ENCODE measurements at regions not wholly inside any gene's neighbourhood (a gene's known extent, or its start where the extent isn't known, plus 50 kb on each side); places are given as distances from the start of the nearest gene placed in this dataset.

DNA sequence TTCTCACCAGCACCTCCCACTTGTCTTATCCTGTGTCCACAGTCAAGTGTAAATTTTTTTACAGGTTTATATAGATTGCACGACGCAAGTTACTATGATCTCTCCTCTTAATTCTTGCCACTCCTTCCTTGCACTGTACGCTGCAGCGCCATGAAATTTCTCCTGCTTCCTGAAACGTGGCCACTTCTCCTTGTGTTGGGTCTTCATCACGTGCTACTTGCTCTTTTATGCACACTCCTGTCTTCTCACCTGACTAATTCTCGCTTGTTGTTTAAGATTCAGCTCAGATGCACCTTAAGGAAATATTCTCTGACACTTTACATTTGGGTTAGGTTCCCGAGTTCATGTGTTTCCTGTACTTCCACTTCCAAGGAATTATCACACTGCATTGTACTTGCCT lies 76.5 kb upstream of the ODAD2 start:
- H3K27me3 ChIP-seq (ENCODE audit: insufficient read depth, low read depth), result no peaks in the 10 kb centered on the region
- no peaks in the 10 kb centered on the region for H3K4me1 ChIP-seq (ENCODE audit: low read depth, poor library complexity, severe bottlenecking)
- no peak overlapping the region for H3K27ac ChIP-seq
- no peaks in the 10 kb centered on the region for H4K20me1 ChIP-seq (ENCODE audit: insufficient read depth)
- no peak overlapping the region for H3K9ac ChIP-seq
- no peak overlapping the region for H3K4me3 ChIP-seq (IDR thresholded peaks at IDR 0.05; ENCODE audit: insufficient read depth, low read depth, low read length)
- H2AFZ ChIP-seq (ENCODE audit: low read depth), result no peak overlapping the region
- no peaks in the 10 kb centered on the region for H3K36me3 ChIP-seq (ENCODE audit: insufficient read depth)
- TF ChIP-seq, protein P1, sequence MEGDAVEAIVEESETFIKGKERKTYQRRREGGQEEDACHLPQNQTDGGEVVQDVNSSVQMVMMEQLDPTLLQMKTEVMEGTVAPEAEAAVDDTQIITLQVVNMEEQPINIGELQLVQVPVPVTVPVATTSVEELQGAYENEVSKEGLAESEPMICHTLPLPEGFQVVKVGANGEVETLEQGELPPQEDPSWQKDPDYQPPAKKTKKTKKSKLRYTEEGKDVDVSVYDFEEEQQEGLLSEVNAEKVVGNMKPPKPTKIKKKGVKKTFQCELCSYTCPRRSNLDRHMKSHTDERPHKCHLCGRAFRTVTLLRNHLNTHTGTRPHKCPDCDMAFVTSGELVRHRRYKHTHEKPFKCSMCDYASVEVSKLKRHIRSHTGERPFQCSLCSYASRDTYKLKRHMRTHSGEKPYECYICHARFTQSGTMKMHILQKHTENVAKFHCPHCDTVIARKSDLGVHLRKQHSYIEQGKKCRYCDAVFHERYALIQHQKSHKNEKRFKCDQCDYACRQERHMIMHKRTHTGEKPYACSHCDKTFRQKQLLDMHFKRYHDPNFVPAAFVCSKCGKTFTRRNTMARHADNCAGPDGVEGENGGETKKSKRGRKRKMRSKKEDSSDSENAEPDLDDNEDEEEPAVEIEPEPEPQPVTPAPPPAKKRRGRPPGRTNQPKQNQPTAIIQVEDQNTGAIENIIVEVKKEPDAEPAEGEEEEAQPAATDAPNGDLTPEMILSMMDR (conservative IDR thresholded peaks at IDR 0.05; ENCODE audit: low read depth, low read length), result no peak
- no peak overlapping the region for H3K4me2 ChIP-seq
- H3K79me2 ChIP-seq (ENCODE audit: insufficient read depth, low read depth), result no peaks in the 10 kb centered on the region

DNA sequence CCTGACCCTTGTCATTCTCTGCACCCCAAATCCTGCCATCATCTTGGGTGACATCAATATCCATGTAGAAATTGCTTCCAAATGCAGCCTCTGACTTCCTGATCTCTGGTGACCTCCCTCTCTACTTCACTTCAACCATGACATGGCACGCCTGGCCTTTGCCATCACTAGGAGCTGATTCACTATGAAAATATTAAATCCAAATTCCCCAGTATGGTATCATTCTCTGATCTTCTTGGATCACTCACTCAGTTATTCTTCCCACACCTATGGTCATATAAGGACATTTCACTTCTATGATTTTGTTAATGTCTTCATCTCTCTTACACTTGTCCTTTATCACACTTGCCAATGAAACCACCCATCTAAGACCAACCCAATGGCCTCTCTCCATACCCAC lies 73.7 kb upstream of the ODAD2 start:
- H3K27me3 ChIP-seq (ENCODE audit: insufficient read depth, low read depth), result no peaks in the 10 kb centered on the region
- H3K4me2 ChIP-seq, result no peak overlapping the region
- H3K36me3 ChIP-seq (ENCODE audit: insufficient read depth), result no peaks in the 10 kb centered on the region
- H3K27ac ChIP-seq, result no peak overlapping the region
- H3K4me3 ChIP-seq (IDR thresholded peaks at IDR 0.05; ENCODE audit: insufficient read depth, low read depth, low read length), result no peak overlapping the region
- TF ChIP-seq, protein P1 (conservative IDR thresholded peaks at IDR 0.05; ENCODE audit: low read depth, low read length), result no peak
- no peak overlapping the region for H3K9ac ChIP-seq
- no peaks in the 10 kb centered on the region for H3K79me2 ChIP-seq (ENCODE audit: insufficient read depth, low read depth)
- H2AFZ ChIP-seq (ENCODE audit: low read depth), result no peak overlapping the region
- H4K20me1 ChIP-seq (ENCODE audit: insufficient read depth), result no peaks in the 10 kb centered on the region
- H3K4me1 ChIP-seq (ENCODE audit: low read depth, poor library complexity, severe bottlenecking), result no peaks in the 10 kb centered on the region

DNA sequence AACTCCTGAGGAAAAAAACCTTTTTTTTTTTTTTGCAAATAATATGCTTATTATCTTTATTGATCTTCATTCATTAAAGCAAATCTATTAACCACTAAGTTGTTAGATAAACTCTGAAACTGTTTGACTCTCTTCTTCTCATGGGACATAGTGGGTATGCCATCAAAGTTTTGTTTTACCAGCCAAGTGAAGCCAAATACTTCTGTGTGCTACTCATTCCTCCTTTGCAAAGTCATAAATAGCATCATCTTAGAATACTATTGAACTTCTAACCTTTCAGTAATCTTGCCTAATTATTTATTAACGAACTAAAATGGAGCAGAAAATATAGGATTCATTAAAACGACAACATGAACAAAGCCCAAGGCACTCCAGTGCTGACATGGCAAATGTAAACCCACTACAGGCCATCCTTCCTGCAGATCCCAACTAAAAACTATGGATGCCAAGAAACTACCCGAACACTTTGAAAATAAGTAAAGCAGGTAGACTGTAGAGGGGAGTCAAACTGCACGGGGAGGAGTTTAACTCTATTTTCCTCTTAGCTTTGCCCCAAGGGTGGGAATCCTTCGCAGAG lies 61.2 kb upstream of the ODAD2 start:
- TF ChIP-seq, protein P1 (conservative IDR thresholded peaks at IDR 0.05; ENCODE audit: low read depth, low read length), result no peak
- Histone ChIP-seq H3K4me2 (no peak overlapping the region), H3K4me3 (IDR thresholded peaks at IDR 0.05; ENCODE audit: insufficient read depth, low read depth, low read length) (no peak overlapping the region)

DNA sequence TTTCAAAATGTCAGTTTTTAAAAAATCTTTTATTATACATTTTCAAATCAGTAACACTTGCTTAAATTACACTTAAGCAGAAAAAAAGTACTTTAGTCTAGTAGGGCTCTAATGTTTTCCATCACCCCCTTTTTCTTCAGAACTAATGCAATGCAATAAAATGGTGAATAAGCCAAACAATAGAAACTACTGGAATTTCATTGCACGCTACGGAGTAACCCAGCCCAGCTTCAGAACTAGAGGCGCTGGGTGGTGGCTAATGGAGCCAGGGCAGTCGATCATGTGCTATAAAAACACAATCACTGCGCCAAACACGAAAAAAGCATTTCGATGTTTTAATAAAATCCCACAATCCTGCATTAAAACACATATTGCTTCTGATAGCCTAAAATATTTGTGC lies 59.9 kb upstream of the ODAD2 start:
- Histone ChIP-seq H3K4me3 (IDR thresholded peaks at IDR 0.05; ENCODE audit: insufficient read depth, low read depth, low read length) (no peak overlapping the region), H2AFZ (ENCODE audit: low read depth) (no peak overlapping the region)
- TF ChIP-seq, protein P1 (conservative IDR thresholded peaks at IDR 0.05; ENCODE audit: low read depth, low read length), result no peak

More for the DNA sequence above, 61.2 kb upstream of the ODAD2 start:
- H3K27ac ChIP-seq, result no peak overlapping the region
- H3K9ac ChIP-seq, result no peak overlapping the region
- no peaks in the 10 kb centered on the region for H4K20me1 ChIP-seq (ENCODE audit: insufficient read depth)
- H3K4me1 ChIP-seq (ENCODE audit: low read depth, poor library complexity, severe bottlenecking), result no peaks in the 10 kb centered on the region
- H2AFZ ChIP-seq (ENCODE audit: low read depth), result no peak overlapping the region
- no peaks in the 10 kb centered on the region for H3K36me3 ChIP-seq (ENCODE audit: insufficient read depth)
- no peaks in the 10 kb centered on the region for H3K27me3 ChIP-seq (ENCODE audit: insufficient read depth, low read depth)
- no peaks in the 10 kb centered on the region for H3K79me2 ChIP-seq (ENCODE audit: insufficient read depth, low read depth)

More for the DNA sequence above, 59.9 kb upstream of the ODAD2 start:
- Histone ChIP-seq H3K4me1 (ENCODE audit: low read depth, poor library complexity, severe bottlenecking) (no peaks in the 10 kb centered on the region), H3K36me3 (ENCODE audit: insufficient read depth) (no peaks in the 10 kb centered on the region), H3K9ac (no peak overlapping the region), H4K20me1 (ENCODE audit: insufficient read depth) (no peaks in the 10 kb centered on the region), H3K4me2 (no peak overlapping the region), H3K79me2 (ENCODE audit: insufficient read depth, low read depth) (no peaks in the 10 kb centered on the region), H3K27ac (no peak overlapping the region), H3K27me3 (ENCODE audit: insufficient read depth, low read depth) (no peaks in the 10 kb centered on the region)

All from KMS-11 (cell line).